ENCODE measurements at regions not wholly inside any gene's neighbourhood (a gene's known extent, or its start where the extent isn't known, plus 50 kb on each side); places are given as distances from the start of the nearest gene placed in this dataset.

- Mint-ChIP-seq H3K27ac (no peak overlapping the region), H3K4me3 (no peak overlapping the region), H3K4me1 (no peaks in the 10 kb centered on the region), H3K27me3 (no peaks in the 10 kb centered on the region), H3K36me3 (ENCODE audit: low read depth) (no peaks in the 10 kb centered on the region), H3K9me3 (peaks cover 8% of the 10 kb centered on the region)
- ChIA-PET POLR2A (no interaction called here), CTCF (no interaction called here)
- ATAC-seq (ENCODE audit: low read depth) (no peak), DNase-seq (no peak)
- TF ChIP-seq CTCF (IDR thresholded peaks at IDR 0.05), result no peak
- intact Hi-C loops (cut with micrococcal nuclease), result no loop called here
Observed at GRCh38 chr19:31961191-31961590, 384.2 kb upstream of the ZNF507 start.

DNA sequence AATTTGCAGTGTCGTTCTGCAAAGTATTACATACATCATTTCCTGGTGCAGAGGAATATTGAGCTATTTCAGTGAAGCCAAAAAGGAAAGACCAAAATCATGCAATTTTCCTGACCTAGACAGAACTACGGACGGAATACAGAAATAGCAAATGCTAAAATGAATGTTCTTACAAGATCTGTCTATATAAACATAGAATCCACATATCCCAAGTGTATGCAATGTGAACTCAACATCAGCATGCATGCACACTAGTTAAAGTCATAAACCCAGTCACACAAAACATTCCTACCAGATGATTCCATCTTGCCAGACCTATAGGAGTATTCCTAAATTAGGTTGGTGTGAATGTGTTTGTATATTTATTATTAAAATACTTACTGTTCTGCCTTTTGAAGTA lies 383.7 kb upstream of the ZNF507 start:
- H3K4me3 Mint-ChIP-seq, result no peak overlapping the region
- no peaks in the 10 kb centered on the region for H3K36me3 Mint-ChIP-seq (ENCODE audit: low read depth)
- TF ChIP-seq CTCF (IDR thresholded peaks at IDR 0.05), result no peak
- no peaks in the 10 kb centered on the region for H3K4me1 Mint-ChIP-seq
- H3K27ac Mint-ChIP-seq, result no peak overlapping the region
- ChIA-PET CTCF (no interaction called here), POLR2A (no interaction called here)
- DNase-seq (no peak), ATAC-seq (ENCODE audit: low read depth) (no peak)
- intact Hi-C loops (cut with micrococcal nuclease), result no loop called here
- no peaks in the 10 kb centered on the region for H3K27me3 Mint-ChIP-seq
- H3K9me3 Mint-ChIP-seq, result peaks cover 6% of the 10 kb centered on the region

DNA sequence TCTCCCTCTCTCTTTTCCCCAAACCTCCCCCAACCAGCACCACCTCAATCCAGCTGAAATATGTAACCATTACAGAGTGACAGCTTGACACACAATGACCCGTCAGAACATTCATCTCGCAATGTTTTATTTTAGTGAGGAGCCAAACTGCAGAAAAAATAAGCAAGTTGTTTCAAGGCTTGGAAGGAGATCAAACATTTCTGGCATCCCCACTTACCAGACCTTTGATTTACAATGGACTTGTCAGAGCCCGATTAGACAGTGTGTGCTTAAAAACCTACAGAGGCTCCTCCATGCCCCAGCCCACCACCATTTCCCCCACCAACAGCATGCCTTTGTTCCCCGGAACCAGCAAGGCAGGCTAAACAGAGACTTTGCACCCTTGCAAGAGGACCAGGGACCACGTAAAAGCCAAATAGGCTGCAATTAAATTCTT lies 382.8 kb upstream of the ZNF507 start:
- no peaks in the 10 kb centered on the region for H3K27me3 Mint-ChIP-seq
- DNase-seq (no peak), ATAC-seq (ENCODE audit: low read depth) (no peak)
- H3K4me1 Mint-ChIP-seq, result no peaks in the 10 kb centered on the region
- no peak overlapping the region for H3K4me3 Mint-ChIP-seq
- H3K36me3 Mint-ChIP-seq (ENCODE audit: low read depth), result no peaks in the 10 kb centered on the region
- no peak overlapping the region for H3K27ac Mint-ChIP-seq
- CTCF ChIA-PET, result no interaction called here
- intact Hi-C loops (cut with micrococcal nuclease), result no loop called here
- no peak for TF ChIP-seq CTCF (IDR thresholded peaks at IDR 0.05)
- H3K9me3 Mint-ChIP-seq, result peaks cover 3% of the 10 kb centered on the region
- POLR2A ChIA-PET, result no interaction called here

GRCh38 chr19:31963746-31964145 lies 381.7 kb upstream of the ZNF507 start:
- POLR2A ChIA-PET, result no interaction called here
- ATAC-seq (ENCODE audit: low read depth) (no peak), DNase-seq (no peak)
- Mint-ChIP-seq H3K9me3 (peaks cover 6% of the 10 kb centered on the region), H3K27me3 (no peaks in the 10 kb centered on the region), H3K27ac (no peak overlapping the region), H3K4me3 (no peak overlapping the region), H3K36me3 (ENCODE audit: low read depth) (no peaks in the 10 kb centered on the region), H3K4me1 (no peaks in the 10 kb centered on the region)
- CTCF ChIA-PET, result no interaction called here
- intact Hi-C loops (cut with micrococcal nuclease), result no loop called here
- no peak for TF ChIP-seq CTCF (IDR thresholded peaks at IDR 0.05)

GRCh38 chr19:31969016-31969415 lies 376.4 kb upstream of the ZNF507 start:
- Mint-ChIP-seq H3K27ac (no peak overlapping the region), H3K4me3 (no peak overlapping the region), H3K27me3 (no peaks in the 10 kb centered on the region), H3K4me1 (no peaks in the 10 kb centered on the region), H3K9me3 (peaks cover 7% of the 10 kb centered on the region), H3K36me3 (ENCODE audit: low read depth) (no peaks in the 10 kb centered on the region)
- no peak for TF ChIP-seq CTCF (IDR thresholded peaks at IDR 0.05)
- ChIA-PET CTCF (no interaction called here), POLR2A (no interaction called here)
- DNase-seq (no peak), ATAC-seq (ENCODE audit: low read depth) (no peak)
- intact Hi-C loops (cut with micrococcal nuclease), result no loop called here
